Esophagus muscularis mucosa (tissue), 2 donors: ENCODE measurements at regions not wholly inside any gene's neighbourhood (a gene's known extent, or its start where the extent isn't known, plus 50 kb on each side); places are given as distances from the start of the nearest gene placed in this dataset.

ENCODE experiments used
- EP300 ChIP-seq: sonication (generic); formaldehyde crosslinking; IDR thresholded peaks from one replicate; pipeline ENCODE4 v1.6.1; 2017; ENCODE audit warnings: antibody characterized with exemption
- POLR2A ChIP-seq: fragments of 450-650 bp; IDR thresholded peaks from one replicate; pipeline ENCODE4 v1.6.1; 2017; ENCODE audit warnings: antibody characterized with exemption, moderate library complexity, mild to moderate bottlenecking, low read depth

DNA sequence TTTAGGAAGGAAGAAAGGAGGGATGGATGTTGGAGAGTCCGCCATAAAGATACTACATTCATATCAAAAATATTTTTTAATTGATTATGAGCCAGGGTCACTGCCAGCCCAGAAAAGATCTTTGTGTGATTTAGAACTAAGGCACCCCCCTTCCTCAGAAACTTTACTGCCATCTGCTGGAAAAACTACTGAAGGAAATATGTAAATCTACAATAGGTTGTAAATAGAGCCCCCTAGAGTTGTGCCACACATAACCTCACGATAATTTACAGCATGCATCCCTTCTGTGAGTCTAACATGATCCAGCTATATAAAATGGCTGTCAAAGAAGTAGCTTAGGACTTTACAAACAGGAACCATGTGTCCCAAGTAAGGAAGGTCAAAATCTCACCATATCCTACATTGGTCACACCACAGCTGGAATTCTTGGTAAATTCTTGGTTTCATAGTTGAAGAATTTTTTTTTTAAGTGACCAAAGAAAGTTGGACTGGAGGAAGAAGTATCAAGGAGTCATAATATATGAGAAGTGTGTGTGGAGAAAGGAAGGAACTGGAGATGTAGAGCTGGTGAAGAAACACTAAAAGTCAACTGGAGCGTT lies 152.5 kb downstream of the CYP26B1 start:
- TF ChIP-seq EP300 (no peak), POLR2A (no peak)
